Hepatocyte (in vitro differentiated cells): ENCODE measurements at regions not wholly inside any gene's neighbourhood (a gene's known extent, or its start where the extent isn't known, plus 50 kb on each side); places are given as distances from the start of the nearest gene placed in this dataset.

Experiments
- DNase-seq: peaks from one replicate; pipeline ENCODE4 v3.0.0-alpha.2; 2016; ENCODE audit warnings: low spot score
- H2AFZ ChIP-seq: fragments of 200-600 bp; sonication (generic); 2 replicates; pipeline ENCODE4 v1.6.0; 2016; ENCODE audit warnings: antibody characterized with exemption, mild to moderate bottlenecking
- H3K27ac ChIP-seq: fragments of 200-600 bp; sonication (generic); 2 replicates; pipeline ENCODE4 v1.5.1; 2016; ENCODE audit warnings: mild to moderate bottlenecking
- H3K27me3 ChIP-seq: fragments of 200-600 bp; sonication (generic); 2 replicates; pipeline ENCODE4 v1.6.1; 2016
- H3K36me3 ChIP-seq: fragments of 200-600 bp; sonication (generic); replicated peaks from 2 replicates; pipeline ENCODE4 v1.5.1; 2016; ENCODE audit warnings: low read depth; ENCODE audit not compliant: insufficient read depth
- H3K4me1 ChIP-seq: fragments of 200-600 bp; sonication (generic); 2 replicates; pipeline ENCODE4 v1.5.1; 2016; ENCODE audit warnings: mild to moderate bottlenecking, moderate library complexity; ENCODE audit not compliant: insufficient read depth
- H3K4me2 ChIP-seq: fragments of 200-600 bp; sonication (generic); 2 replicates; pipeline ENCODE4 v1.6.0; 2016
- H3K4me3 ChIP-seq: fragments of 200-600 bp; sonication (generic); 2 replicates; pipeline ENCODE4 v1.5.1; 2016; ENCODE audit warnings: mild to moderate bottlenecking
- H3K79me2 ChIP-seq: fragments of 200-600 bp; sonication (generic); 2 replicates; pipeline ENCODE4 v1.6.0; 2017; ENCODE audit warnings: mild to moderate bottlenecking
- H3K9me2 ChIP-seq: fragments of 200-600 bp; sonication (generic); replicated peaks from 2 replicates; pipeline ENCODE4 v1.6.0; 2017; ENCODE audit warnings: mild to moderate bottlenecking; ENCODE audit not compliant: insufficient read depth
- H3K9me3 ChIP-seq: fragments of 200-600 bp; sonication (generic); 2 replicates; pipeline ENCODE4 v1.5.1; 2016; ENCODE audit warnings: low read depth, mild to moderate bottlenecking
- H4K20me1 ChIP-seq: fragments of 200-600 bp; sonication (generic); 2 replicates; pipeline ENCODE4 v1.6.0; 2016; ENCODE audit warnings: mild to moderate bottlenecking; ENCODE audit not compliant: insufficient read depth, poor library complexity, severe bottlenecking
- EZH2 ChIP-seq: fragments of 200-600 bp; sonication (generic); IDR thresholded peaks from 2 replicates; pipeline ENCODE4 v1.6.1; 2016; ENCODE audit warnings: antibody characterized with exemption, mild to moderate bottlenecking, borderline replicate concordance
- EZH2phosphoT487 ChIP-seq: fragments of 200-600 bp; sonication (generic); IDR thresholded peaks from one replicate; pipeline ENCODE4 v1.6.1; 2018; ENCODE audit warnings: antibody characterized with exemption, mild to moderate bottlenecking, low read depth, moderate library complexity; ENCODE audit not compliant: unreplicated experiment, severe bottlenecking
- WGBS: methylation state at CpG from one replicate; pipeline ENCODE4 v1.1.6; 2016; ENCODE audit warnings: low lambda C conversion rate; ENCODE audit errors: missing lambda C conversion rate; 5-methylcytosine and 5-hydroxymethylcytosine counted together
- TF ChIP-seq, protein P1 (sequence below): fragments of 200-600 bp; sonication (generic); IDR thresholded peaks from 2 replicates; pipeline ENCODE4 v1.5.1; 2016; ENCODE audit warnings: antibody characterized with exemption, mild to moderate bottlenecking; ENCODE audit not compliant: poor library complexity

DNA sequence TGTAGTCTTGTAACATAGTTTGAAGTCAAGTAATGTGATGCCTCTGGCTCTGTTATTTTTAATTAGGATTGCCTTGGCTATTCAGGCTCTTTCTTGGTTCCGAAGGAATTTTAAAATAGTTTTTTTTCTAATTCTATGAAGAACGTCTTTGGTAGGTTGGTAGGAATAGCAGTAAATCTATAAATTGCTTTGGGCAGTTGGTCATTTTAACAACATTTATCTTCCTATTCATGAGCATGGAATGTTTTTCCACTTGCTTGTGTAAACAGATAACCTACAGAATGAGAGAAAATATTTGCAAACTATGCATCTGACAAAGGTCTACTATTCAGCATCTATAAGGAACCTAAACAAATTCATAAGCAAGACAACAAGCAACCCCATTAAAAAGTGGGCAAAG, 173.2 kb upstream of the TRPC7 start:
- H4K20me1 ChIP-seq, result no peaks in the 10 kb centered on the region
- 89% methylated on average over 2 of the region's 2 CpGs for WGBS
- no peak overlapping the region for H3K27ac ChIP-seq
- H3K4me1 ChIP-seq, result no peaks in the 10 kb centered on the region
- H3K27me3 ChIP-seq, result no peaks in the 10 kb centered on the region
- no peaks in the 10 kb centered on the region for H3K36me3 ChIP-seq
- no peak overlapping the region for H3K4me2 ChIP-seq
- no peak overlapping the region for H3K4me3 ChIP-seq
- no peak for DNase-seq
- no peaks in the 10 kb centered on the region for H3K9me3 ChIP-seq
- TF ChIP-seq, protein P1, sequence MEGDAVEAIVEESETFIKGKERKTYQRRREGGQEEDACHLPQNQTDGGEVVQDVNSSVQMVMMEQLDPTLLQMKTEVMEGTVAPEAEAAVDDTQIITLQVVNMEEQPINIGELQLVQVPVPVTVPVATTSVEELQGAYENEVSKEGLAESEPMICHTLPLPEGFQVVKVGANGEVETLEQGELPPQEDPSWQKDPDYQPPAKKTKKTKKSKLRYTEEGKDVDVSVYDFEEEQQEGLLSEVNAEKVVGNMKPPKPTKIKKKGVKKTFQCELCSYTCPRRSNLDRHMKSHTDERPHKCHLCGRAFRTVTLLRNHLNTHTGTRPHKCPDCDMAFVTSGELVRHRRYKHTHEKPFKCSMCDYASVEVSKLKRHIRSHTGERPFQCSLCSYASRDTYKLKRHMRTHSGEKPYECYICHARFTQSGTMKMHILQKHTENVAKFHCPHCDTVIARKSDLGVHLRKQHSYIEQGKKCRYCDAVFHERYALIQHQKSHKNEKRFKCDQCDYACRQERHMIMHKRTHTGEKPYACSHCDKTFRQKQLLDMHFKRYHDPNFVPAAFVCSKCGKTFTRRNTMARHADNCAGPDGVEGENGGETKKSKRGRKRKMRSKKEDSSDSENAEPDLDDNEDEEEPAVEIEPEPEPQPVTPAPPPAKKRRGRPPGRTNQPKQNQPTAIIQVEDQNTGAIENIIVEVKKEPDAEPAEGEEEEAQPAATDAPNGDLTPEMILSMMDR, result no peak
- no peak for TF ChIP-seq EZH2phosphoT487
- TF ChIP-seq EZH2, result no peak
- H2AFZ ChIP-seq, result no peak overlapping the region
- no peaks in the 10 kb centered on the region for H3K9me2 ChIP-seq
- H3K79me2 ChIP-seq, result no peaks in the 10 kb centered on the region

DNA sequence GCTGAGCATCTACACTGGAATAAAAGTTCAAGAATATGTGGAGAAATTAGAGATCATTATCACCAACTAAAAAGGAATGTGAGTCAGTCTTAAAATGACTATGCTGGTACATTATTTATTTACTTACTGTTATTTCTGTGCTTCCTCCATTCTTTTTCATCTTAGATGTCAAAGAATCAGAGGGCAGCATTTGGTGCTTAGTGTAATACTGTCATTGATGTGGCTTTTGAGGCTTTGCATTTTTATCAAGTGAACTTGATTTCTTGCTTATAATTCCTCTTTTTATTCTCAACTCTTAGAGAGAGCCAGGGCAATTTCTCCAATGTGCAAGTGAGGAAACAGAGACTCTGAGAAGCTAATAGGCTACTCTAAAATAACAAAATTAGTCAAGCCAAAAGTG, 163.7 kb upstream of the TRPC7 start:
- H3K79me2 ChIP-seq, result no peaks in the 10 kb centered on the region
- H3K27me3 ChIP-seq, result no peaks in the 10 kb centered on the region
- DNase-seq, result no peak
- H3K4me1 ChIP-seq, result peaks cover 7% of the 10 kb centered on the region
- no peak overlapping the region for H3K4me3 ChIP-seq
- H3K27ac ChIP-seq, result no peak overlapping the region
- no peaks in the 10 kb centered on the region for H3K9me2 ChIP-seq
- H3K9me3 ChIP-seq, result no peaks in the 10 kb centered on the region
- no peak overlapping the region for H3K4me2 ChIP-seq
- no peak for TF ChIP-seq EZH2
- no peak for TF ChIP-seq EZH2phosphoT487
- TF ChIP-seq, protein P1, result no peak
- no peaks in the 10 kb centered on the region for H4K20me1 ChIP-seq
- no peak overlapping the region for H2AFZ ChIP-seq
- H3K36me3 ChIP-seq, result no peaks in the 10 kb centered on the region

DNA sequence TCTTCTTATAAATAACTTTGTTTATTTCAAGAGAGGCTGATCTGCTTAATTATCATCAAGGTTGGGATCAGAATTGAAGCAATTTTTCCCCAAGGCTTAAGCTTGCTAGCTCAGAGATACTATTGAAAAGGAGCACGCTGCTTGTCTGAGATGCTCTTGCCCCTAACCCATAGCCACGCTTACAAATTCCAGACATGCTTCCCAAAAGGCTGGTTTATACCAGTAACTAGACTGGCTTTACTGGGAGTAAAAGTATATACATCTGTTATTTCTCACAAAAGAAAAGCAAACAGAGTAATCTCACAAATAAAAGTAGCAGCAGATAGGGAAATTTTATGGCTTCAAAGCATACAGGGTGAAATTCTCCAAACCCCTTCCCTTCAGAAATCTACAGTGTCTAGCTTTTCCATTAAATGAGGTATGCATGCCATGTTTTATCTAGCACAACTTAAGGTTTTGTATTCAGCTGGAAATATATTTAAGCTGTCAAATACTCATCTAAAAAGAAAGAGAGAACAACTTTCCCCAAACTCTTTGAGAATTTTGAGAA, 163.2 kb upstream of the TRPC7 start:
- no peaks in the 10 kb centered on the region for H3K79me2 ChIP-seq
- H3K27ac ChIP-seq, result no peak overlapping the region
- 39% methylated on average over 2 of the region's 2 CpGs for WGBS
- H3K4me2 ChIP-seq, result no peak overlapping the region
- H3K36me3 ChIP-seq, result no peaks in the 10 kb centered on the region
- no peak for TF ChIP-seq EZH2
- TF ChIP-seq EZH2phosphoT487, result no peak
- TF ChIP-seq, protein P1, result no peak
- DNase-seq, result no peak
- H3K4me1 ChIP-seq, result peaks cover 7% of the 10 kb centered on the region
- no peak overlapping the region for H3K4me3 ChIP-seq
- H3K9me2 ChIP-seq, result no peaks in the 10 kb centered on the region
- H2AFZ ChIP-seq, result no peak overlapping the region
- H3K27me3 ChIP-seq, result no peaks in the 10 kb centered on the region
- H3K9me3 ChIP-seq, result no peaks in the 10 kb centered on the region
- H4K20me1 ChIP-seq, result no peaks in the 10 kb centered on the region

DNA sequence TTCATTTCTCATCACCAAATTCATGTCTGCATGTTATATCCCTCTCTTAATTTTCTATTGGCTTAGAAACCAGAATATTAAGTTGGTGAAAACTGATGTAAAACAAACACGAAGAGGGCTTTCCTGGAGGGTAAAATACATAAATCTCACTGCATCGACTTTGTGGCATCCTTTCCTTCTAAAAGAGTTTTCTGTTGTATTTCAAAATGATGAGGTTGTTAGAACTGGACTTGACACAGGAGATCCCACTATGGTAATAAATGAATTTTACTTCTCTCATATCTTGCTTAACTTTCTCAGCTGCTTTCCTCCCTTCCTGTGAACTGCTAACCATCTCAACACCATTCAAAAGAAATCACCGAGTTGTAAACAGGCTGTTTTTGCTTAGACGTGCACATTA, 162.0 kb upstream of the TRPC7 start:
- H3K36me3 ChIP-seq, result no peaks in the 10 kb centered on the region
- 77% methylated on average over 4 of the region's 4 CpGs for WGBS
- no peaks in the 10 kb centered on the region for H3K9me2 ChIP-seq
- no peak overlapping the region for H3K4me2 ChIP-seq
- no peak overlapping the region for H3K27ac ChIP-seq
- no peak overlapping the region for H3K4me3 ChIP-seq
- no peak overlapping the region for H2AFZ ChIP-seq
- H3K79me2 ChIP-seq, result no peaks in the 10 kb centered on the region
- H3K27me3 ChIP-seq, result no peaks in the 10 kb centered on the region
- no peak for DNase-seq
- TF ChIP-seq, protein P1, result no peak
- TF ChIP-seq EZH2, result no peak
- no peak for TF ChIP-seq EZH2phosphoT487
- no peaks in the 10 kb centered on the region for H4K20me1 ChIP-seq
- H3K4me1 ChIP-seq, result peaks cover 7% of the 10 kb centered on the region
- no peaks in the 10 kb centered on the region for H3K9me3 ChIP-seq
